OCI-LY3 (cell line): ENCODE measurements at regions not wholly inside any gene's neighbourhood (a gene's known extent, or its start where the extent isn't known, plus 50 kb on each side); places are given as distances from the start of the nearest gene placed in this dataset.

Experiments
- CTCF ChIP-seq: fragments of 200-600, 300-600 bp; sonication (generic); IDR thresholded peaks from 2 replicates; pipeline ENCODE4 v1.5.1; 2014; ENCODE audit warnings: antibody characterized with exemption, low read length, low read depth
- EZH2phosphoT487 ChIP-seq: fragments of 200-600 bp; shearing (Covaris generic); IDR thresholded peaks from 2 replicates; pipeline ENCODE4 v1.6.1; 2018; ENCODE audit warnings: antibody characterized with exemption, mixed run types, low read depth

DNA sequence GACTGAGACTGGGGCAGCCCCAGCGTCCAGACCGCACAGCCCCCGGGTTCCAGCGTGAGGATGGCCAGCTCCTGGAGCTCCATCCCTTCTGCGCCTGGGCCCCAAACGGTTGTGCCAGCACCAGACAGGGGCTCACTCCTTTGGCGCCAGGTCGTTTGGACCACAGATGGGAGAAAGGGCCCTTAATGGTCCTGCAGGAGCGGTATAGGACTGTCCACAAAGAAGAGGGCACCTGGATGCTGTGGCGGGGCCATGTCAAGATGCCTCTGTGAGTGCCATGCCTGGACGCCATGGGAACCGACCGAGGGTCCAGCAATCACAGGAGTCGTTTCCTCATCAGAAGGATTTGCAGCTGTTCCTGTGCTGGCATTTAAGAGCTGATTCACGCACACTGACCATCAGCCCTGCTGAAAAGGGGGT, 82.7 kb downstream of the DLL1 start:
- TF ChIP-seq CTCF (no peak), EZH2phosphoT487 (no peak)
